OCI-LY7 (cell line): ENCODE measurements at regions not wholly inside any gene's neighbourhood (a gene's known extent, or its start where the extent isn't known, plus 50 kb on each side); places are given as distances from the start of the nearest gene placed in this dataset.

ENCODE experiments used
- BruUV-seq: library from RNA; stranded (reverse); fragments of 400-500 nt; replicated peaks from 2 replicates; lab custom pipeline; 2021; lab: Mats Ljungman, UMichigan
- CTCF ChIA-PET: fragments of 300-600 bp; sonication (Branson Sonifier 250); formaldehyde crosslinking; loops from one replicate; lab custom pipeline; 2022; ENCODE audit warnings: antibody characterized with exemption; ENCODE audit not compliant: unreplicated experiment; lab: Charles Lee
- POLR2A ChIA-PET: fragments of 300-600 bp; sonication (Branson Sonifier 250); formaldehyde crosslinking; loops from one replicate; lab custom pipeline; 2022; ENCODE audit warnings: antibody characterized with exemption; lab: Charles Lee
- DNase-seq: peaks from one replicate; pipeline ENCODE4 v3.0.0-alpha.2; 2015; ENCODE audit warnings: low spot score
- H2AFZ ChIP-seq: fragments of 200-600 bp; sonication (generic), shearing (Covaris generic); 2 replicates; pipeline ENCODE4 v1.6.1; 2014; ENCODE audit warnings: mild to moderate bottlenecking, antibody characterized with exemption, low read length, moderate library complexity
- H3K27ac ChIP-seq: fragments of 200-600 bp; sonication (generic); 2 replicates; pipeline ENCODE4 v1.5.1; 2014; ENCODE audit warnings: mixed run types, low read depth, mild to moderate bottlenecking, moderate library complexity, low read length, inconsistent platforms; ENCODE audit not compliant: poor library complexity, severe bottlenecking
- H3K36me3 ChIP-seq: fragments of 200-600 bp; sonication (generic); 2 replicates; pipeline ENCODE4 v1.6.1; 2014; ENCODE audit warnings: mild to moderate bottlenecking, antibody characterized with exemption, low read length, moderate library complexity, mixed read lengths; ENCODE audit not compliant: insufficient read depth
- H3K4me1 ChIP-seq: fragments of 200-600 bp; sonication (generic); 2 replicates; pipeline ENCODE4 v1.5.1; 2014; ENCODE audit warnings: mild to moderate bottlenecking, low read length; ENCODE audit not compliant: insufficient read depth, poor library complexity, severe bottlenecking
- H3K4me2 ChIP-seq: fragments of 200-600 bp; sonication (generic); 2 replicates; pipeline ENCODE4 v1.6.1; 2014; ENCODE audit warnings: mild to moderate bottlenecking, low read length
- H3K4me3 ChIP-seq: fragments of 200-600 bp; sonication (generic); 2 replicates; pipeline ENCODE4 v1.5.1; 2014; ENCODE audit warnings: mild to moderate bottlenecking, low read depth, low read length; ENCODE audit not compliant: poor library complexity, severe bottlenecking
- H3K79me2 ChIP-seq: fragments of 200-600 bp; sonication (generic); 2 replicates; pipeline ENCODE4 v1.6.1; 2016; ENCODE audit warnings: low read depth, mild to moderate bottlenecking, low read length, moderate library complexity, mixed read lengths; ENCODE audit not compliant: insufficient read depth
- H3K9me2 ChIP-seq: fragments of 200-600 bp; sonication (generic); 2 replicates; pipeline ENCODE4 v1.6.1; 2016; ENCODE audit warnings: mild to moderate bottlenecking, low read length, mixed read lengths; ENCODE audit not compliant: insufficient read depth
- H3K9me3 ChIP-seq: fragments of 200-600 bp; sonication (generic); 2 replicates; pipeline ENCODE4 v1.6.1; 2014; ENCODE audit warnings: mild to moderate bottlenecking, mixed run types, low read length, mixed read lengths
- H4K20me1 ChIP-seq: fragments of 200-600 bp; sonication (generic); 2 replicates; pipeline ENCODE4 v1.6.1; 2014; ENCODE audit warnings: mild to moderate bottlenecking, antibody characterized with exemption, low read length, moderate library complexity, mixed read lengths; ENCODE audit not compliant: insufficient read depth
- CTCF ChIP-seq: fragments of 200-600 bp; sonication (generic); conservative IDR thresholded peaks from 2 replicates; pipeline ENCODE4 v1.5.1; 2014; ENCODE audit warnings: mild to moderate bottlenecking, antibody characterized with exemption, low read length, moderate library complexity, mixed read lengths
- EZH2phosphoT487 ChIP-seq: fragments of 200-600 bp; sonication (generic); IDR thresholded peaks from 2 replicates; pipeline ENCODE4 v1.6.1; 2018; ENCODE audit warnings: low read depth, borderline replicate concordance, mild to moderate bottlenecking, mixed run types, antibody characterized with exemption, low read length, moderate library complexity, mixed read lengths
- intact Hi-C: fragments of 100-400 bp; cut with micrococcal nuclease; formaldehyde crosslinking; loops from one replicate; pipeline ENCODE4 v1.10.0; 2022; ENCODE audit not compliant: unreplicated experiment

GRCh38 chr2:196380575-196380974, 209.2 kb upstream of the STK17B start:
- BruUV-seq, result no TSS peak
- H3K4me2 ChIP-seq, result no peak overlapping the region
- TF ChIP-seq CTCF (no peak), EZH2phosphoT487 (no peak)
- no peak overlapping the region for H3K27ac ChIP-seq
- no peak overlapping the region for H3K4me3 ChIP-seq
- POLR2A ChIA-PET, result interaction anchor here (0.6 kb wide), 1 partner anchor 1709 kb away, joined by 3 read pairs; no protein-coding TSS in a partner anchor
- H3K9me2 ChIP-seq, result no peaks in the 10 kb centered on the region
- H3K9me3 ChIP-seq, result no peaks in the 10 kb centered on the region
- H4K20me1 ChIP-seq, result no peaks in the 10 kb centered on the region
- H3K79me2 ChIP-seq, result no peaks in the 10 kb centered on the region
- H2AFZ ChIP-seq, result no peak overlapping the region
- no peak for DNase-seq
- H3K36me3 ChIP-seq, result no peaks in the 10 kb centered on the region
- intact Hi-C loops, result no loop called here
- CTCF ChIA-PET, result no interaction called here
- H3K4me1 ChIP-seq, result no peaks in the 10 kb centered on the region

GRCh38 chr2:196381464-196381863, 210.1 kb upstream of the STK17B start:
- CTCF ChIA-PET, result no interaction called here
- no peak overlapping the region for H3K4me2 ChIP-seq
- no peak overlapping the region for H3K4me3 ChIP-seq
- POLR2A ChIA-PET, result no interaction called here
- no peaks in the 10 kb centered on the region for H3K9me2 ChIP-seq
- BruUV-seq, result no TSS peak
- no peak overlapping the region for H3K27ac ChIP-seq
- no peaks in the 10 kb centered on the region for H4K20me1 ChIP-seq
- no peaks in the 10 kb centered on the region for H3K4me1 ChIP-seq
- no peak for TF ChIP-seq EZH2phosphoT487
- TF ChIP-seq CTCF, result no peak
- no peak overlapping the region for H2AFZ ChIP-seq
- intact Hi-C loops, result no loop called here
- H3K79me2 ChIP-seq, result no peaks in the 10 kb centered on the region
- DNase-seq, result no peak
- no peaks in the 10 kb centered on the region for H3K9me3 ChIP-seq
- H3K36me3 ChIP-seq, result no peaks in the 10 kb centered on the region

- ChIA-PET CTCF (no interaction called here), POLR2A (no interaction called here)
- Histone ChIP-seq H3K27ac (no peak overlapping the region), H3K36me3 (no peaks in the 10 kb centered on the region), H4K20me1 (no peaks in the 10 kb centered on the region), H3K79me2 (no peaks in the 10 kb centered on the region), H3K4me2 (no peak overlapping the region), H3K9me2 (no peaks in the 10 kb centered on the region), H3K9me3 (no peaks in the 10 kb centered on the region), H2AFZ (no peak overlapping the region), H3K4me1 (no peaks in the 10 kb centered on the region), H3K4me3 (no peak overlapping the region)
- intact Hi-C loops, result no loop called here
- no peak for DNase-seq
- BruUV-seq, result no TSS peak
- no peak for TF ChIP-seq EZH2phosphoT487
- TF ChIP-seq CTCF, result no peak
Measured at GRCh38 chr2:196383799-196384198, 212.4 kb upstream of the STK17B start.
